T-cell (primary cell): ENCODE measurements at regions not wholly inside any gene's neighbourhood (a gene's known extent, or its start where the extent isn't known, plus 50 kb on each side); places are given as distances from the start of the nearest gene placed in this dataset.

ENCODE experiments used
- ATAC-seq, 4 experiments: fragments of 200-7000 bp in 3 of 4; fragments of 150-1000 bp in 1 of 4; cut with Tn5 transposase; replicated peaks in 1 of 4; 1 replicate in 3 of 4; 2 replicates in 1 of 4; pipeline ENCODE4 v1.10.0; 2021; ENCODE audit warnings: moderate library complexity in 3 of 4, mild to moderate bottlenecking in 2 of 4, moderate number of reproducible peaks in 1 of 4
- CTCF ChIA-PET, 2 donors: fragments of 300-600 bp; sonication (Branson Sonifier 250); formaldehyde crosslinking; loops; one replicate each; lab custom pipeline; 2022; ENCODE audit warnings: antibody characterized with exemption in 2 of 2; lab: Charles Lee
- POLR2A ChIA-PET, 2 donors: fragments of 300-600 bp; sonication (Branson Sonifier 250); formaldehyde crosslinking; loops; one replicate each; lab custom pipeline; 2022; ENCODE audit warnings: antibody characterized with exemption in 2 of 2; lab: Charles Lee
- DNase-seq, 35 experiments: peaks; one replicate each; pipeline versions ENCODE4 v3.0.0 to v3.0.0-alpha.2; 2013 to 2023
- H3K27ac ChIP-seq: one replicate; pipeline ENCODE4 v1.5.1; 2013; ENCODE audit warnings: low read length
- H3K27me3 ChIP-seq, 2 experiments: replicated peaks in 1 of 2; 1 replicate in 1 of 2; 2 replicates in 1 of 2; pipeline versions ENCODE4 v1.6.1 to v1.7.0; 2013; ENCODE audit warnings: low read length in 1 of 2, mixed read lengths in 1 of 2; ENCODE audit not compliant: control insufficient read depth in 2 of 2, insufficient read depth in 2 of 2; ENCODE audit errors: extremely low read depth in 1 of 2
- H3K36me3 ChIP-seq, 2 donors: 1 replicate in 1 of 2; 2 replicates in 1 of 2; pipeline versions ENCODE4 v1.6.1 to v1.7.0; 2013; ENCODE audit warnings: low read length in 1 of 2; ENCODE audit not compliant: control insufficient read depth in 2 of 2, insufficient read depth in 1 of 2; ENCODE audit errors: extremely low read depth in 1 of 2
- H3K4me1 ChIP-seq, 2 experiments: 1 replicate in 1 of 2; 2 replicates in 1 of 2; pipeline versions ENCODE4 v1.6.1 to v1.7.0; 2013; ENCODE audit warnings: low read length in 2 of 2, mixed read lengths in 1 of 2; ENCODE audit not compliant: insufficient read depth in 2 of 2, control insufficient read depth in 1 of 2; ENCODE audit errors: extremely low read depth in 1 of 2
- H3K4me3 ChIP-seq, 2 donors: 1 replicate in 1 of 2; 2 replicates in 1 of 2; pipeline versions ENCODE4 v1.5.1 to v1.7.0; 2013; ENCODE audit warnings: mild to moderate bottlenecking in 2 of 2, low read length in 1 of 2, moderate library complexity in 1 of 2; ENCODE audit not compliant: control insufficient read depth in 1 of 2; ENCODE audit errors: extremely low read depth in 1 of 2
- H3K9me3 ChIP-seq: 2 replicates; pipeline ENCODE4 v1.7.0; 2013
- H3K27ac Mint-ChIP-seq, 2 donors: one replicate each; pipeline ENCODE4 v1.8.0; 2020 to 2021; ENCODE audit warnings: mild to moderate bottlenecking in 2 of 2, mixed read lengths in 2 of 2
- H3K27me3 Mint-ChIP-seq, 2 donors: one replicate each; pipeline ENCODE4 v1.8.0; 2021 to 2022; ENCODE audit warnings: mixed read lengths in 2 of 2
- H3K36me3 Mint-ChIP-seq: one replicate; pipeline ENCODE4 v1.8.0; 2021; ENCODE audit warnings: mixed read lengths
- H3K4me1 Mint-ChIP-seq, 3 donors: one replicate each; pipeline ENCODE4 v1.8.0; 2020 to 2022; ENCODE audit warnings: mixed read lengths in 3 of 3, mild to moderate bottlenecking in 1 of 3
- H3K4me3 Mint-ChIP-seq, 3 donors: one replicate each; pipeline ENCODE4 v1.8.0; 2020 to 2022; ENCODE audit warnings: mild to moderate bottlenecking in 3 of 3, mixed read lengths in 3 of 3, moderate library complexity in 3 of 3
- H3K9me3 Mint-ChIP-seq, 3 donors: one replicate each; pipeline ENCODE4 v1.8.0; 2020 to 2022; ENCODE audit warnings: mixed read lengths in 3 of 3
- WGBS: methylation state at CpG from one replicate; pipeline ENCODE4 v1.1.5; 2013; ENCODE audit warnings: missing lambda C conversion rate; ENCODE audit not compliant: insufficient coverage; 5-methylcytosine and 5-hydroxymethylcytosine counted together

- no peak overlapping the region for H3K4me3 Mint-ChIP-seq
- ChIA-PET CTCF (no interaction called here), POLR2A (no interaction called here)
- Histone ChIP-seq H3K4me3 (no peak overlapping the region), H3K27me3 (no peaks in the 10 kb centered on the region), H3K4me1 (no peaks in the 10 kb centered on the region), H3K27ac (no peak overlapping the region), H3K36me3 (no peaks in the 10 kb centered on the region), H3K9me3 (peaks cover 2% of the 10 kb centered on the region)
- H3K36me3 Mint-ChIP-seq, result no peaks in the 10 kb centered on the region
- no peak overlapping the region for H3K27ac Mint-ChIP-seq
- 88% methylated on average over 3 of the region's 7 CpGs for WGBS
- ATAC-seq, result no peak
- DNase-seq, result no peak
- H3K27me3 Mint-ChIP-seq, result no peaks in the 10 kb centered on the region
- H3K9me3 Mint-ChIP-seq, result peaks cover 0 to 8% (median 3%) of the 10 kb centered on the region in 3 donors
- no peaks in the 10 kb centered on the region for H3K4me1 Mint-ChIP-seq
Observed at GRCh38 chr18:67916097-67916496, 399.6 kb upstream of the DSEL start.

- ChIA-PET POLR2A (no interaction called here), CTCF (no interaction called here)
- Mint-ChIP-seq H3K36me3 (no peaks in the 10 kb centered on the region), H3K27ac (no peak overlapping the region), H3K27me3 (no peaks in the 10 kb centered on the region), H3K9me3 (peaks cover 0 to 5% (median 0%) of the 10 kb centered on the region in 3 donors), H3K4me3 (no peak overlapping the region), H3K4me1 (no peaks in the 10 kb centered on the region)
- Histone ChIP-seq H3K27ac (no peak overlapping the region), H3K36me3 (no peaks in the 10 kb centered on the region), H3K4me3 (no peak overlapping the region), H3K9me3 (no peaks in the 10 kb centered on the region), H3K27me3 (no peaks in the 10 kb centered on the region), H3K4me1 (no peaks in the 10 kb centered on the region)
- WGBS, result no CpG with 5 or more reads among the region's 1 CpG
- DNase-seq, result no peak
- ATAC-seq, result no peak
Observed at GRCh38 chr18:67913040-67913439, 396.5 kb upstream of the DSEL start.

- Histone ChIP-seq H3K27me3 (no peaks in the 10 kb centered on the region), H3K27ac (no peak overlapping the region), H3K4me1 (no peaks in the 10 kb centered on the region), H3K36me3 (no peaks in the 10 kb centered on the region), H3K9me3 (no peaks in the 10 kb centered on the region), H3K4me3 (no peak overlapping the region)
- WGBS, result 86% methylated on average over 2 of the region's 5 CpGs
- ChIA-PET CTCF (no interaction called here), POLR2A (no interaction called here)
- H3K4me3 Mint-ChIP-seq, result no peak overlapping the region
- no peaks in the 10 kb centered on the region for H3K36me3 Mint-ChIP-seq
- peaks cover 0 to 4% (median 0%) of the 10 kb centered on the region in 3 donors for H3K9me3 Mint-ChIP-seq
- ATAC-seq (no peak), DNase-seq (no peak)
- no peaks in the 10 kb centered on the region for H3K27me3 Mint-ChIP-seq
- no peak overlapping the region for H3K27ac Mint-ChIP-seq
- H3K4me1 Mint-ChIP-seq, result no peaks in the 10 kb centered on the region
Observed at GRCh38 chr18:67901573-67901972, 385.1 kb upstream of the DSEL start.

- ChIA-PET POLR2A (no interaction called here), CTCF (no interaction called here)
- DNase-seq (no peak), ATAC-seq (no peak)
- Histone ChIP-seq H3K36me3 (no peaks in the 10 kb centered on the region), H3K4me1 (no peaks in the 10 kb centered on the region), H3K27me3 (no peaks in the 10 kb centered on the region), H3K9me3 (no peaks in the 10 kb centered on the region), H3K27ac (no peak overlapping the region), H3K4me3 (no peak overlapping the region)
- no peak overlapping the region for H3K27ac Mint-ChIP-seq
- H3K36me3 Mint-ChIP-seq, result no peaks in the 10 kb centered on the region
- no peaks in the 10 kb centered on the region for H3K27me3 Mint-ChIP-seq
- no peak overlapping the region for H3K4me3 Mint-ChIP-seq
- WGBS, result no CpG with 5 or more reads among the region's 1 CpG
- no peaks in the 10 kb centered on the region for H3K9me3 Mint-ChIP-seq
- H3K4me1 Mint-ChIP-seq, result no peaks in the 10 kb centered on the region
Observed at GRCh38 chr18:67896451-67896850, 379.9 kb upstream of the DSEL start.

GRCh38 chr18:67893916-67894315 lies 377.4 kb upstream of the DSEL start:
- ChIA-PET POLR2A (no interaction called here), CTCF (no interaction called here)
- Histone ChIP-seq H3K27me3 (no peaks in the 10 kb centered on the region), H3K9me3 (no peaks in the 10 kb centered on the region), H3K4me1 (no peaks in the 10 kb centered on the region), H3K36me3 (no peaks in the 10 kb centered on the region), H3K27ac (no peak overlapping the region), H3K4me3 (no peak overlapping the region)
- Mint-ChIP-seq H3K9me3 (no peaks in the 10 kb centered on the region), H3K36me3 (no peaks in the 10 kb centered on the region), H3K4me1 (no peaks in the 10 kb centered on the region), H3K27ac (no peak overlapping the region), H3K27me3 (no peaks in the 10 kb centered on the region), H3K4me3 (no peak overlapping the region)
- 43% methylated on average over 1 of the region's 3 CpGs for WGBS
- DNase-seq (no peak), ATAC-seq (no peak)

- Histone ChIP-seq H3K9me3 (no peaks in the 10 kb centered on the region), H3K4me3 (no peak overlapping the region), H3K36me3 (no peaks in the 10 kb centered on the region), H3K4me1 (no peaks in the 10 kb centered on the region), H3K27ac (no peak overlapping the region), H3K27me3 (no peaks in the 10 kb centered on the region)
- DNase-seq (no peak), ATAC-seq (no peak)
- H3K27ac Mint-ChIP-seq, result no peak overlapping the region
- WGBS, result no CpG with 5 or more reads among the region's 3 CpGs
- ChIA-PET POLR2A (no interaction called here), CTCF (no interaction called here)
- H3K36me3 Mint-ChIP-seq, result no peaks in the 10 kb centered on the region
- H3K4me3 Mint-ChIP-seq, result no peak overlapping the region
- peaks cover 0 to 2% of the 10 kb centered on the region in 2 donors for H3K27me3 Mint-ChIP-seq
- H3K4me1 Mint-ChIP-seq, result no peaks in the 10 kb centered on the region
- H3K9me3 Mint-ChIP-seq, result no peaks in the 10 kb centered on the region
Observed at GRCh38 chr18:67876871-67877270, 360.4 kb upstream of the DSEL start.

- H3K27ac ChIP-seq, result no peak overlapping the region
- no CpG with 5 or more reads among the region's 1 CpG for WGBS
- H3K4me3 ChIP-seq, result no peak overlapping the region
- no peaks in the 10 kb centered on the region for H3K4me1 Mint-ChIP-seq
- ChIA-PET POLR2A (no interaction called here), CTCF (no interaction called here)
- H3K9me3 Mint-ChIP-seq, result no peaks in the 10 kb centered on the region
- no peaks in the 10 kb centered on the region for H3K27me3 ChIP-seq
- no peaks in the 10 kb centered on the region for H3K9me3 ChIP-seq
- ATAC-seq (no peak), DNase-seq (no peak)
- H3K36me3 Mint-ChIP-seq, result no peaks in the 10 kb centered on the region
- H3K27me3 Mint-ChIP-seq, result no peaks in the 10 kb centered on the region
- H3K4me1 ChIP-seq, result no peaks in the 10 kb centered on the region
- no peaks in the 10 kb centered on the region for H3K36me3 ChIP-seq
- no peak overlapping the region for H3K27ac Mint-ChIP-seq
- H3K4me3 Mint-ChIP-seq, result no peak overlapping the region
Observed at GRCh38 chr18:67875944-67876343, 359.4 kb upstream of the DSEL start.
